ENCODE measurements at regions not wholly inside any gene's neighbourhood (a gene's known extent, or its start where the extent isn't known, plus 50 kb on each side); places are given as distances from the start of the nearest gene placed in this dataset.
"Not testable (repeated sequence)": the region's sequence is repeated elsewhere in the genome, so short reads cannot be mapped to it uniquely, and the experiment has no call there.

DNA sequence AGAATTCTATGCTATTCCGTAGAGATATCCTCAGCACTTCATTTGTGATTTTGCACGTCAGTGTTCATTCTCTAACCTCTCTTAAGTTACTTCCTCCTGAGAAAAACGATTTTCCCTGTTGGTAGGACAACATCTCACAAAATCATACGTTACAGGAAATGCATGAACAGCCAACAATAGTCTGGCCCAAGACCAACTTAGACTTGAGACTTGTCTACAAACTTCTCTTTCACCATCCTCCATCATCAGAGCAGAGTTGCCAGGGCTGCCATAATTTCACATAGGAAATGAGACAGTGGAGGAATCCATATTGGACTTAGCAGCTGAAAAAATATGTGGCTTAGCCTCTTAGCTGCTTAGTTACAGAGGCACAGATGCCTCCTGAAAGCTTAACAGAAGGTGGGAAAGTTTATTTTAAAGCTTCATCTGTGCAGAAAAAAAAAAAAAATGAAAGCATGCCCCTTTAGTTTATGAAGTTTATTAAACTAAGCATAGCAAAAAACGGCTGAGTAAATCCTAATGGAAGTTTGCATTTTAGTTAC is 222.5 kb upstream of the CACNA2D1 start:
- Histone ChIP-seq H4K20me1 (ENCODE audit: insufficient read depth) (no peaks in the 10 kb centered on the region), H2AFZ (ENCODE audit: low read depth) (no peak overlapping the region), H3K4me3 (ENCODE audit: low read depth in 2 of 2, low read length in 1 of 2) (no peak overlapping the region), H3K27me3 (ENCODE audit: insufficient read depth) (no peaks in the 10 kb centered on the region), H3K9ac (no peak overlapping the region), H3K79me2 (ENCODE audit: insufficient read depth) (no peaks in the 10 kb centered on the region), H3F3A (replicated peaks; ENCODE audit: insufficient read depth) (no peaks in the 10 kb centered on the region), H3K9me2 (no peaks in the 10 kb centered on the region), H3K36me3 (replicated peaks in 1 of 2; ENCODE audit: control insufficient read depth in 1 of 2, insufficient read depth in 2 of 2, low read length in 1 of 2) (no peaks in the 10 kb centered on the region), H3K4me1 (ENCODE audit: control insufficient read depth in 1 of 2, insufficient read depth in 2 of 2, low read depth in 1 of 2, low read length in 1 of 2) (no peaks in the 10 kb centered on the region; a peak in 1 of 4 replicates), H3K9me3 (no peaks in the 10 kb centered on the region), H3K27ac (ENCODE audit: low read depth in 2 of 2, low read length in 1 of 2) (no peak overlapping the region), H3K4me2 (no peak overlapping the region)
- 67% methylated on average over 5 of the region's 5 CpGs for WGBS (ENCODE audit: low lambda C conversion rate)
- ChIA-PET CTCF (interaction anchor here (1.0 to 1.7 kb wide), 3 partner anchors 25 to 60 kb away, joined by 3 to 6 read pairs (median 3); no protein-coding TSS in a partner anchor), POLR2A (no interaction called here)
- DNase-seq, result no peak
- TF ChIP-seq, protein P1, sequence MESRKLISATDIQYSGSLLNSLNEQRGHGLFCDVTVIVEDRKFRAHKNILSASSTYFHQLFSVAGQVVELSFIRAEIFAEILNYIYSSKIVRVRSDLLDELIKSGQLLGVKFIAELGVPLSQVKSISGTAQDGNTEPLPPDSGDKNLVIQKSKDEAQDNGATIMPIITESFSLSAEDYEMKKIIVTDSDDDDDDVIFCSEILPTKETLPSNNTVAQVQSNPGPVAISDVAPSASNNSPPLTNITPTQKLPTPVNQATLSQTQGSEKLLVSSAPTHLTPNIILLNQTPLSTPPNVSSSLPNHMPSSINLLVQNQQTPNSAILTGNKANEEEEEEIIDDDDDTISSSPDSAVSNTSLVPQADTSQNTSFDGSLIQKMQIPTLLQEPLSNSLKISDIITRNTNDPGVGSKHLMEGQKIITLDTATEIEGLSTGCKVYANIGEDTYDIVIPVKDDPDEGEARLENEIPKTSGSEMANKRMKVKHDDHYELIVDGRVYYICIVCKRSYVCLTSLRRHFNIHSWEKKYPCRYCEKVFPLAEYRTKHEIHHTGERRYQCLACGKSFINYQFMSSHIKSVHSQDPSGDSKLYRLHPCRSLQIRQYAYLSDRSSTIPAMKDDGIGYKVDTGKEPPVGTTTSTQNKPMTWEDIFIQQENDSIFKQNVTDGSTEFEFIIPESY (IDR thresholded peaks at IDR 0.05; ENCODE audit: borderline replicate concordance, low read depth), result no peak
- TF ChIP-seq, protein P2, sequence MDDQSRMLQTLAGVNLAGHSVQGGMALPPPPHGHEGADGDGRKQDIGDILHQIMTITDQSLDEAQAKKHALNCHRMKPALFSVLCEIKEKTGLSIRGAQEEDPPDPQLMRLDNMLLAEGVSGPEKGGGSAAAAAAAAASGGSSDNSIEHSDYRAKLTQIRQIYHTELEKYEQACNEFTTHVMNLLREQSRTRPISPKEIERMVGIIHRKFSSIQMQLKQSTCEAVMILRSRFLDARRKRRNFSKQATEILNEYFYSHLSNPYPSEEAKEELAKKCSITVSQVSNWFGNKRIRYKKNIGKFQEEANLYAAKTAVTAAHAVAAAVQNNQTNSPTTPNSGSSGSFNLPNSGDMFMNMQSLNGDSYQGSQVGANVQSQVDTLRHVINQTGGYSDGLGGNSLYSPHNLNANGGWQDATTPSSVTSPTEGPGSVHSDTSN (IDR thresholded peaks at IDR 0.05), result no peak
- TF ChIP-seq RFX5 (IDR thresholded peaks at IDR 0.05; ENCODE audit: low read length) (no peak), POLR2AphosphoS5 (IDR thresholded peaks at IDR 0.05; ENCODE audit: low read depth, low read length) (no peak)

DNA sequence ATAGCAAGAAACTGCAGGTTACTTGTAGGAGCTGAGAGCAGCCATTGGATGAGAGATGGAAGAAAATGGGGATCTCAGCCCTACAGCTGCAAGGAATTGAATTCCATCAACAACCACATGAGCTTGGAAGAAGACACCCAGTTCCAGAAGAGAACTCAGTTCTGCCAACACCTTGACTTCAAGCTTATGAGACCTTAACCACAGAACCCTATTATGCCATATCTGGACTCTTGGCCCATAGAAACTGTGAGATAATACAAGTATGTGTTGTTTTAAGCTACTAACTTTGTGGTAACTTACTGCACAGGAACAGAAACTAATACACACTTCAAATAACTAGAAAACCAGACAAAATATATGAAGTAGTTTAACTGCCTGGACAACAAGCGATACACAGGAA is 212.4 kb upstream of the CACNA2D1 start:
- no peak overlapping the region for H3K4me2 ChIP-seq
- ChIA-PET CTCF (interaction anchor here (0.6 kb wide), 1 partner anchor 1751 kb away, joined by 3 read pairs; no protein-coding TSS in a partner anchor), POLR2A (no interaction called here)
- H2AFZ ChIP-seq (ENCODE audit: low read depth), result no peak overlapping the region
- H3F3A ChIP-seq (replicated peaks; ENCODE audit: insufficient read depth), result no peaks in the 10 kb centered on the region
- no peaks in the 10 kb centered on the region for H3K9me2 ChIP-seq
- H3K27ac ChIP-seq (ENCODE audit: low read depth in 2 of 2, low read length in 1 of 2), result no peak overlapping the region
- TF ChIP-seq, protein P3, sequence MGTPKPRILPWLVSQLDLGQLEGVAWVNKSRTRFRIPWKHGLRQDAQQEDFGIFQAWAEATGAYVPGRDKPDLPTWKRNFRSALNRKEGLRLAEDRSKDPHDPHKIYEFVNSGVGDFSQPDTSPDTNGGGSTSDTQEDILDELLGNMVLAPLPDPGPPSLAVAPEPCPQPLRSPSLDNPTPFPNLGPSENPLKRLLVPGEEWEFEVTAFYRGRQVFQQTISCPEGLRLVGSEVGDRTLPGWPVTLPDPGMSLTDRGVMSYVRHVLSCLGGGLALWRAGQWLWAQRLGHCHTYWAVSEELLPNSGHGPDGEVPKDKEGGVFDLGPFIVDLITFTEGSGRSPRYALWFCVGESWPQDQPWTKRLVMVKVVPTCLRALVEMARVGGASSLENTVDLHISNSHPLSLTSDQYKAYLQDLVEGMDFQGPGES (IDR thresholded peaks at IDR 0.05; ENCODE audit: low read depth, low read length), result no peak
- H3K4me1 ChIP-seq (ENCODE audit: control insufficient read depth in 1 of 2, insufficient read depth in 2 of 2, low read depth in 1 of 2, low read length in 1 of 2), result no peaks in the 10 kb centered on the region
- no peak overlapping the region for H3K9ac ChIP-seq
- H3K9me3 ChIP-seq, result no peaks in the 10 kb centered on the region
- no peak for DNase-seq
- H3K27me3 ChIP-seq (ENCODE audit: insufficient read depth), result no peaks in the 10 kb centered on the region
- H4K20me1 ChIP-seq (ENCODE audit: insufficient read depth), result no peaks in the 10 kb centered on the region
- no peaks in the 10 kb centered on the region for H3K36me3 ChIP-seq (replicated peaks in 1 of 2; ENCODE audit: control insufficient read depth in 1 of 2, insufficient read depth in 2 of 2, low read length in 1 of 2)
- H3K79me2 ChIP-seq (ENCODE audit: insufficient read depth), result no peaks in the 10 kb centered on the region
- WGBS (ENCODE audit: low lambda C conversion rate), result 91% methylated on average over 1 of the region's 1 CpG
- no peak overlapping the region for H3K4me3 ChIP-seq (ENCODE audit: low read depth in 2 of 2, low read length in 1 of 2)

DNA sequence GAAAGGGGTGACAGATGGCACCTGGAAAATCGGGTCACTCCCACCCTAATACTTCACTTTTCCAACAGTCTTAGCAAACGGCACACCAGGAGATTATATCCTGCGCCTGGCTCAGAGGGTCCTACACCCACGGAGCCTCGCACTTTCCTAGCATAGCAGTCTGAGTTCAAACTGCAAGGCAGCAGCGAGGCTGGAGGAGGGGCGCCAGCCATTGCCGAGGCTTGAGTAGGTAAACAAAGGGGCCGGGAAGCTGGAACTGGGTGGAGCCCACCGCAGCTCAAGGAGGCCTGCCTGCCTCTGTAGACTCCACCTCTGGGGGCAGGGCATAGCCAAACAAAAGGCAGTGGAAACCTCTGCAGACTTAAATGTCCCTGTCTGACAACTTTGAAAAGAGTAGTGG is 206.5 kb upstream of the CACNA2D1 start:
- H3F3A ChIP-seq (replicated peaks; ENCODE audit: insufficient read depth); DNase-seq; H3K27me3 ChIP-seq (ENCODE audit: insufficient read depth); H2AFZ ChIP-seq (ENCODE audit: low read depth); H3K4me1 ChIP-seq (ENCODE audit: control insufficient read depth in 1 of 2, insufficient read depth in 2 of 2, low read depth in 1 of 2, low read length in 1 of 2); H3K4me2 ChIP-seq; CTCF ChIA-PET; H3K9ac ChIP-seq; H4K20me1 ChIP-seq (ENCODE audit: insufficient read depth); POLR2A ChIA-PET; H3K9me2 ChIP-seq; H3K9me3 ChIP-seq; H3K27ac ChIP-seq (ENCODE audit: low read depth in 2 of 2, low read length in 1 of 2); H3K79me2 ChIP-seq (ENCODE audit: insufficient read depth); H3K4me3 ChIP-seq (ENCODE audit: low read depth in 2 of 2, low read length in 1 of 2); H3K36me3 ChIP-seq (replicated peaks in 1 of 2; ENCODE audit: control insufficient read depth in 1 of 2, insufficient read depth in 2 of 2, low read length in 1 of 2): not testable (repeated sequence)
- WGBS (ENCODE audit: low lambda C conversion rate), result 74% methylated on average over 10 of the region's 10 CpGs
